Suprapubic skin (tissue), 4 donors: ENCODE measurements at regions not wholly inside any gene's neighbourhood (a gene's known extent, or its start where the extent isn't known, plus 50 kb on each side); places are given as distances from the start of the nearest gene placed in this dataset.

ENCODE experiments used
- POLR2A ChIP-seq, 2 donors: fragments of 450-650 bp; IDR thresholded peaks; one replicate each; pipeline ENCODE4 v1.6.1; 2017; ENCODE audit warnings: antibody characterized with exemption in 2 of 2, mild to moderate bottlenecking in 2 of 2, moderate library complexity in 2 of 2
- POLR2AphosphoS5 ChIP-seq, 3 donors: sonication (generic); formaldehyde crosslinking; IDR thresholded peaks; one replicate each; pipeline ENCODE4 v1.6.1; 2017; ENCODE audit warnings: antibody characterized with exemption in 3 of 3
- TF ChIP-seq, protein P1 (sequence below), 2 donors: fragments of 200-600 bp in 1 of 2; fragments of 450-650 bp in 1 of 2; sonication (generic) in 1 of 2; IDR thresholded peaks; one replicate each; pipeline ENCODE4 v1.5.1; 2016 to 2019; ENCODE audit warnings: antibody characterized with exemption in 2 of 2, mild to moderate bottlenecking in 1 of 2, moderate library complexity in 1 of 2

DNA sequence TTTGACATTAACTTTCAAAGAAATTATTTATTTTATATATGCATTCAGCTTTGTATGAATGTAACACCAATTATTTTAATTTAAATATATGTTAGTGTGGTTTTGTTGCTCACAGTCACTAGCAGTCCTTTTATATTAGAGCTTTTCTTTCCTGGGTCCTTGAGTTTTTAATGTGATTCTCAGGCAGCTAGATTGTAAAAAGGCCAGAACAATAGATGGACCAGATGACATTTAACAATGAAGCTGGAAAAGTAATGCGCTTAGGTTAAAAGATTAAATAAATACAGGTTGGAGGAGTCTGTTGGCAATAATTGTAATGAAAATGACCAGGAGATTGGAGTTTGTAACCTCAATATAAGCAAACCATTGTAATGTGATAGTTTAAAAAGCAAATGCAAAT, 171.1 kb downstream of the FTCDNL1 start:
- TF ChIP-seq, protein P1, sequence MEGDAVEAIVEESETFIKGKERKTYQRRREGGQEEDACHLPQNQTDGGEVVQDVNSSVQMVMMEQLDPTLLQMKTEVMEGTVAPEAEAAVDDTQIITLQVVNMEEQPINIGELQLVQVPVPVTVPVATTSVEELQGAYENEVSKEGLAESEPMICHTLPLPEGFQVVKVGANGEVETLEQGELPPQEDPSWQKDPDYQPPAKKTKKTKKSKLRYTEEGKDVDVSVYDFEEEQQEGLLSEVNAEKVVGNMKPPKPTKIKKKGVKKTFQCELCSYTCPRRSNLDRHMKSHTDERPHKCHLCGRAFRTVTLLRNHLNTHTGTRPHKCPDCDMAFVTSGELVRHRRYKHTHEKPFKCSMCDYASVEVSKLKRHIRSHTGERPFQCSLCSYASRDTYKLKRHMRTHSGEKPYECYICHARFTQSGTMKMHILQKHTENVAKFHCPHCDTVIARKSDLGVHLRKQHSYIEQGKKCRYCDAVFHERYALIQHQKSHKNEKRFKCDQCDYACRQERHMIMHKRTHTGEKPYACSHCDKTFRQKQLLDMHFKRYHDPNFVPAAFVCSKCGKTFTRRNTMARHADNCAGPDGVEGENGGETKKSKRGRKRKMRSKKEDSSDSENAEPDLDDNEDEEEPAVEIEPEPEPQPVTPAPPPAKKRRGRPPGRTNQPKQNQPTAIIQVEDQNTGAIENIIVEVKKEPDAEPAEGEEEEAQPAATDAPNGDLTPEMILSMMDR (IDR thresholded peaks at IDR 0.05) = no peak
- TF ChIP-seq POLR2AphosphoS5 (IDR thresholded peaks at IDR 0.05) = no peak
- no peak for TF ChIP-seq POLR2A (IDR thresholded peaks at IDR 0.05)
